ENCODE measurements at regions not wholly inside any gene's neighbourhood (a gene's known extent, or its start where the extent isn't known, plus 50 kb on each side); places are given as distances from the start of the nearest gene placed in this dataset.

DNA sequence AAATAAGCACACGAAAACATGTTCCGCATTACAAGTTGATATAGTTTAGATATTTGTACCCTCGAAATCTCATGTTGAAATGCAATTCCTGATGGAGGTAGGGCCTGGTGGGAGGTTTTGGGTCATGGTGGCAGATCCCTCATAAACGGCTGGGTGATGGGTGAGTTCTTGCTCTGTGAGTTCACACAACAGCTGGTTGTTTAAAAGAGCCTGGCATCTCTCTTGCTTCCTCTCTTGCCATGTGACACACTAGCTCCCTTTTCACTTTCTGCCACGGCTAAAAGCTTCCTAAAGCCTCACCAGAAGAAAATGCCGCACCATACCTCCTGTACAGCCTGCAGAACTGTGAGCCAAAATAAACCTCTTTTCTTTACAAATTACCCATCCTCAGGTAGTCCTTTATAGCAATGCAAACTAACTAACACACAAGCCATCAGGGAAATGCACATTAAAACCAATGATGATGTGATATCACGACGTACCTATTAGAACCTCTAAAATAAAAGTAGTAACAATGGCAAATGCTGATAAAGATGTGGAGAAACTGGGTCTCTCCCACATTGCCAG lies 188.5 kb downstream of the ANAPC1 start:
- no peak for DNase-seq (ENCODE audit: low spot score)

DNA sequence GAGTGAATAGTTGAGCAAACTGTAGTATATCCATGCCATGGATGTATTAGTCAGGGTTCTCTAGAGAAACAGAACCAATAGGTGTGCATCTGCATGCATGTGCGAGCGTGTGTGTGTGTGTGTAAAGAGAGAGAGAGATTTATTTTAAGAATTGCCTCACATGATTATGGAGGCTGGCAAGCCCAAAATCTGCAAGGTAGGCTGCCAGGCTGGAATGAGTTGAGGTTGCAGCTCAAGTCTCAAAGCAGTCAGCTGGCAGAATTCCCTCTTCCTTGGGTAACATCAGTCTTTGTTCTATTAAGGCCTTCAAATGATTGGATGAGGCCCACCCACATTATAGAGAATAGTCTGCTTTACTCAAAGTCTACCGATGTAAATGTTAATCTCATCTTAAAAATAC lies 187.8 kb downstream of the ANAPC1 start:
- DNase-seq (ENCODE audit: low spot score) = no peak

- no peak for DNase-seq (ENCODE audit: low spot score)
Observed at GRCh38 chr2:111697560-111697959, 186.4 kb downstream of the ANAPC1 start.

- no peak for DNase-seq (ENCODE audit: low spot score)
Observed at GRCh38 chr2:111698089-111698488, 185.9 kb downstream of the ANAPC1 start.

DNA sequence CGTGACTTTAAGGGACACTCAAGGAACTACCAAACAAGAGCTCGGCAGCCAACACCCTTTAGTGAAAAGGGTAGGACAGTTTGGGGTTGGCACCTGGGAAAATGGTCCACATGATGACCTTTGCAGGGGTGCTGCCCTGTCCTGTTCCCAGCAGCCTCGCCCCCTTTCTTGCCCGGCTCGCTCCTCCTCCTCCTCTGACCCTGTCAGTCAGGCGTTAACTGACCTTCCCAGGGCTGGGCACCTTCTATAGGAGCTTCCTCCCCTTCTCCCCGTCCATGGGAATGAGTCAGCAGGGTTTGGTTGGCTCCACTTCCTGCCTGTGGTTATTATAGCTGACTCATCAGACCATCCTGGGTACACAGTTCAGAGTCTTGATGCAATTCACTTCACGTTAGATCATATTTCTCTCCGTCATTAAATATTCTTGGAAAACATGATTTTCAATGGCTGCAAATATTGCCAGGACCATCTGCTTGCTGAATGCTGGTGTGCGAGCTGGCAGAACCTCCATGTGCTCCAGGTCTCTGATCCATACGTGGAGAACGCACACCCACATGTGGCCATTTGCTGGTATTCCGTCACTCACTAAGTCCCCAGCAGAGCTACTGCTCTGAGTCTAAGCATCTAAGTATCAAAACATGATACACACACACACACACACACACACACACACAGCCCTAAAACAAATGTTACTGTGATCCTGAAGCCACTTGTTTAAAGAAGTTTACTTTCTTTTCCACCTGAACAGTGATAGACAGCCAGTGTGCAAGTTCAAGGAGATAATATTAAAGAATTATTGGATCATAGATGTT lies 185.0 kb downstream of the ANAPC1 start:
- peak; percentile 72 for DNase-seq (ENCODE audit: low spot score)

GRCh38 chr2:111701266-111701665 lies 182.7 kb downstream of the ANAPC1 start:
- no peak for DNase-seq (ENCODE audit: low spot score)

DNA sequence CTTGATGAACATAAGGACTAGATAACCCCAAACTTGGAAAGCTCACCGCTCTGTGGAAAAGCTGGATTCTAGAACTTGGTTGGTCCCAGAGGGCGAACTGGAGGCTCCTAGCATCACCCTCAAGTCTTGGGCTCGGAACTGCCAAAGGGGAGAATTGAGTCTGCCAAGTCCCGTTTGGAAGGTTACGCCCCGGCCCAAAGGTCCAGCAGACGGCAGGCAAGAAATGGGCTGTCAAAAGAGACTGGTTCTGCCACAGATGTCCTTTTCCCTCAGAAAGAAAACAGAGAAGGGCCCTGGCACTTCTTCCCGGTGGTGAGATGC lies 182.2 kb downstream of the ANAPC1 start:
- DNase-seq (ENCODE audit: low spot score) = no peak

- peak; percentile 78 for DNase-seq (ENCODE audit: low spot score)
Observed at GRCh38 chr2:111702119-111702803, 181.7 kb downstream of the ANAPC1 start.

- no peak for DNase-seq (ENCODE audit: low spot score)
Observed at GRCh38 chr2:111702804-111703196, 181.2 kb downstream of the ANAPC1 start.

DNA sequence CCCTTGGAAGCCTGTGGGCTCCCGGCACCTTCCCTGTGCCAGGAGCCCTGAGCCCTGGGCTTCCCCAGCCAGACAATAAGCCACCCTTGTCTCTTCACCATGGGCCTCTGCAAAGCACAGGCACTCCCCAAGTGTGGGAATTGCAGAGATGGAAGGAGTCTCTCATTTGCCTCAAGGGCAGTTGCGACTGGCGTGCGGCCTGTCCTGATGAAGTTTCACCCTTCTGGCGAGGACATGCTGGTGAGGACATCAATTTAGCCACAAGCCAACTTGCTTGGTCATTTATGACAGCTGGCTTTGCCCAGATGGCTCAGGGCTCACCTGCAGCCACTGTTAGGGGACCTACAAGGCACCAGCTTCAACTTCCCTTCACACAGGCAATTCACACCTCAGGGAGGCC lies 180.2 kb downstream of the ANAPC1 start:
- no peak for DNase-seq (ENCODE audit: low spot score)

- no peak for DNase-seq (ENCODE audit: low spot score)
Observed at GRCh38 chr2:111704246-111704645, 179.7 kb downstream of the ANAPC1 start.

DNA sequence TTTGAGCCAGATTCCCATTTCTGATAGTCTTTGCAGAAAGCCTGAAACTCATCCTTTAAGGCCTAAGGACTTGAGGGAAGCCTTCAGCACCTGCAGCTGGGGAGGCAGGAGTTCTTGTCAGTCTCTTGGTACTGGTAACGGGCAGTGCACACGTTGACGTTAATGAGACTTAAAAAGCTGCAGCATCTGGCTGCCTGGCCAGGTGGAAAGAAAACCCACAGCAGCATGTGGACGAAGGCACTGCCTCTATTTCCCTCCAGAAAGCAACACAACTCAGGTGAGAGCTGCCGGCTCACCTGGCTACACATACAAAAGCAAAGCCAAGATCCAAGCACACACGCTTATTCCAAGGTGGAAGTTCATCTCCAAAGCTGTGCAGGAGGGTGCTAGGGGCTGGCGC lies 178.8 kb downstream of the ANAPC1 start:
- DNase-seq (ENCODE audit: low spot score) = no peak

- DNase-seq (ENCODE audit: low spot score) = no peak
Observed at GRCh38 chr2:111705711-111706336, 178.2 kb downstream of the ANAPC1 start.

DNA sequence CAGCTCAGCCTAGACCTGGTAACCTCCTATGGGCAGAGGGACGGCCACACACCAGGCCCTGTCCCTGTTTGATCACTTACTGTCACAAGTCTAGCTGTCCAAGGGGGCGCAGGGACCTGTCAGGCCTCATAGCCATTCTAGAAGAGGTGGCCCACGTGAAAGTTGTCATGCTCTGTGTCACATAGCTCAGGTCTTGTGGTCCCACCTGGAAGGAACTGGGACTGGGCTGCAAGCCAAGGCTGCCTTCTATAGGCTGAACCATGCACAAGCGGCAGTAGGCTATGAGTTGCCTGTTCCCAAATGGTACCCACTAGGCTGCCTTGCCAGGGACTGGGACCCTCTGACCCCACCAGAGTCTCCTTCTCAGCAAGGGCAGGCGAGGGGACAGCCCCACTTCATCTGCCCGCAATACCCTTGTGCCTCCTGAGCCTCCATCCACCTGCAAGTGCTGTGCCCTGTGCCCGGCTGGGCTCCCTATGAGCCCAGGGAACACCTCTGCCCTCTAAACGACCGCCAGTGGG lies 177.5 kb downstream of the ANAPC1 start:
- no peak for DNase-seq (ENCODE audit: low spot score)

GRCh38 chr2:111707700-111708099 lies 176.3 kb downstream of the ANAPC1 start:
- no peak for DNase-seq (ENCODE audit: low spot score)

DNA sequence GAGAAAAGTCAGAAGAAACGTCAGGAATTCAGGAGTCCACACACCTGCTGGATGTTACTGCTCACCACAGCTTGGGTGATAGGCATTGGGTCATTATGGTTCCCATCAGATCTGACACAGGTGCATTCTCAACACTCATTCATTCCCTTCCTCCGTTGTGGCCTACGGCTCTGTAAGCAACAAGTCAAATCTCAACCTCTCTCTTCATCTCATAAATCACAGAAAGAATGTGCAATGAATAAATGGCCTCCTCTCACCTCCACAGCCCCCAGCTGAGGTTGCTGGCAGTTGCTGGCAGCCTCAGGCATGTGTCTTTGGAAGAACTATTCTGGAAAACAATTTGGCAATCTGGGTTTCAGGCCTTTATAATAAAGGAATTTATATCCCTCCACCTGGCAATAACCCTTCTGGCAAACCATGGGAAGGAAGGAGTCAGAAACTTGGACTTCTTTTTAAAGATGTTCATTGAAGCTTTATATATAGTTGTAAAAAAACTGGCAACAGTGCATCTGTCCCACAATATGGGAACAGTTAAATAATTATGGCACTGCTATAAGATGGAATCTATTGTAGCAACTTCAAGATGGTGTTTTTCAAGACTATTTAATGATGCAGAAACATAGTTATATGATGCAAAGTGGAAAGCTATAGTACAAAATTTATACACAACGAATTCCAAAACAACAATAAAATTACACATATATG lies 175.4 kb downstream of the ANAPC1 start:
- no peak for DNase-seq (ENCODE audit: low spot score)

DNA sequence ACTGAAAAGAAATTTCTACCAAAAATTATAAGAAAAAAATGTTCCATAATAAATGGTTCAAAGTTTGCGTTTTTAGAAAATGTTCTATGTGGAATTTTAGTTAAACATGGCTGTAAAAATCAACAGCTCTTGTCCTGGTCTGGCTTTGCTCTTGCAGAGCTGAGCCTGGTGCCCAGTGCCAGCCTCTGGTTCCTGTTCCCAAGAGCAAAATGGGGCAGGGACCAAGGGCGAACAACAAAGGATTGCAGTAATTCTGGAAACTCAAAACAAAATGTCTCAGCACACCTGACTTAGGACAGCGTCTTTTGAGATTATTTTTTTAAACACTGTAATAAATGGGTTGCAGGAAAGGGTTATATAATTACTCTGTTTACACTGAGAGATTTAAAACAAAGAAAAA lies 174.7 kb downstream of the ANAPC1 start:
- DNase-seq (ENCODE audit: low spot score) = no peak

DNA sequence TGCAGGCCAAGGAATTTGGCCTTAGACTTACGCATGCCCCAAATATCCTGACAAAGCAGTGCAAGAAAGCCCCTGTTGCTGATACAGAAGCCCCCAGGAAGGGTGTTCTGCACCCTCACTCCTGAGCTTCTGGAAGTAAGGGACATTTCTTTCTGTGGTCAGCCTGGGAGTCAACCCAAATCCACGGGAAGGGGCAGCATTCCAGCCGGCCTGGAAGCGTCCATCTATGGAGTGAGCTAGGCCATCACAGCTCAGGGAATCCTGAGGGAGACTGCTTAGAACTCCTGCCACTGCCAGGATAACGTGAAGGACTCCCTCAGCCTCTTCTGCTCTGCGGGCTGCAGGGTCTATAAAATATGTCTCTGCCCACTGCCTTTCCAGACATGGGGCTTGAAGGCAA lies 173.9 kb downstream of the ANAPC1 start:
- no peak for DNase-seq (ENCODE audit: low spot score)

- no peak for DNase-seq (ENCODE audit: low spot score)
Observed at GRCh38 chr2:111710613-111711012, 173.4 kb downstream of the ANAPC1 start.

DNA sequence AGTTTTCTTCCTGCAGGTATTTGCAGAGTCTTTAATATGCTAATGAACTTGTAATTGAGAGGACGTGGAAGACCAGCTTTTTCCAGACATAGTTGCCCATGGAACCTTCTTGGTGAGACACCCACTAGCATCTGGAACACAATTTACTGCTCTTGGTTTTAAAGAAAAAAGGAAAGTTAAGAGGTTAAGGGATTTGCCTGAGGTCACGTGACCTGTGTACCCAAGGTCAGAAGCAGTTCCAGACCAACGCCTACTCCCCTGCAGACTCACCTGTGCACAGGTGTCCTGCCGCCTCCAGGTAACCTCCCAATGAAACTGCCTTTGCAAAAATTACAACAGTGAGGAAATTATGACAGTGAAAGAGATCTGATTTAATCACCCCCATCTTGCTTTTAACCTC lies 172.7 kb downstream of the ANAPC1 start:
- DNase-seq (ENCODE audit: low spot score) = no peak

- DNase-seq (ENCODE audit: low spot score) = no peak
Observed at GRCh38 chr2:111712361-111712760, 171.6 kb downstream of the ANAPC1 start.

DNA sequence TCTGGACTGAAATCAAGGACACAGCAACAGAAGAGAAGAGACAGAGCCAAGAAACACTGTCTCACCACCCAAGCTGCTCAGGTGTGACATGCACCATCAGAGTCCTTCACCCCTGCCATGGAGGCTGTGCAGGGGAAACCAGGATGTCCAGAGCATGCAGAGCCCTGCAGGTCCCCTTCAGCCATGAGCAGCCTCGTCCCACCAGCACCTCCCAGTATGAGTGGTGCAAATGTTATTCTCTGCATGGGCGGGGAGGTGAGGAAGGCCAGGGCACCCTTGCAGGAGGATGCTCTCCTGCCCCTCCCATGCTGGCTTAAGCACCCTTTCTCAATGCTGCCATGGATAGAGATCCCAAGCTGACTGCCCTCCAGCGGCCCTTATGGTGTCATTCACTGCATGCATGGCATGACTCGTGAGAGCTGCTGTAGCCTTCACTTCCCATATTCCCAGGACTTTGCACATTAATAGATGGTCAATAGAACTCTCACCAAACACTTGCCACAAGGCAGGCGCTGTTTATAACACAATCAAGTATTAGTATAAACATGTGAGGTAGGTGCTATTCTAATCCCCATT lies 171.0 kb downstream of the ANAPC1 start:
- no peak for DNase-seq (ENCODE audit: low spot score)
